ENCODE measurements at regions not wholly inside any gene's neighbourhood (a gene's known extent, or its start where the extent isn't known, plus 50 kb on each side); places are given as distances from the start of the nearest gene placed in this dataset.

DNA sequence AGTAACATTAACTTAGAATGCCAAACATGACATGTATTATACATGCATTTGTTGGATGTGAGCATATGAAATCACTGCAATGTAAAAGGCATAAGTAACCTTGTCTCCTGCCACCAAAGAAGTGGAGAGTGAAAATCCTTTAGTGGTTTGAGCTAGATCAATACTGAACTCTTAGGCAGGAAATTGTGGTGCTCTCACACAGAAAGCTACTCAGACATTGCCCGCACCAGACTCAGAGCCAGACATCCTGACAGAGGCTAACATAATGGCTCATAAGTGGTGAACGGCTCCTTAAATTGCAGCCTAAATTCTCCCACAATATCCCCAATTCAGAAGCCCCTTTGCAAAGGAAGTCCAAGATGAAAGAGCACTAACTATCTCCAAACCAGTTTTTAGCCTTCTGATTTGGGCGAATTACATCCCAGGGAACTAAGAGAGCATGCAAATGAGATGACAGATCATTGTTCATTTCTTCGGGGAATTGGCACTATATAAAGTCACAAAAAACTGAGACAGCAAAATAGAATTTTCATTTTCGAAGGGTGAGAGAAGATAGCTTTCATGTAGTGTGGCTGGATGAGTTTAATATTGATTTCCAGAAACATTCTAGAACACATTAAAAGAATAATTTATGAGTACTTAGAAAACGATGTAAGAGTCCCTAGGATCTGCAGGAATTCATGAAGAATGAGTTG lies 233.6 kb upstream of the RPS6KA3 start:
- TF ChIP-seq, protein P1, sequence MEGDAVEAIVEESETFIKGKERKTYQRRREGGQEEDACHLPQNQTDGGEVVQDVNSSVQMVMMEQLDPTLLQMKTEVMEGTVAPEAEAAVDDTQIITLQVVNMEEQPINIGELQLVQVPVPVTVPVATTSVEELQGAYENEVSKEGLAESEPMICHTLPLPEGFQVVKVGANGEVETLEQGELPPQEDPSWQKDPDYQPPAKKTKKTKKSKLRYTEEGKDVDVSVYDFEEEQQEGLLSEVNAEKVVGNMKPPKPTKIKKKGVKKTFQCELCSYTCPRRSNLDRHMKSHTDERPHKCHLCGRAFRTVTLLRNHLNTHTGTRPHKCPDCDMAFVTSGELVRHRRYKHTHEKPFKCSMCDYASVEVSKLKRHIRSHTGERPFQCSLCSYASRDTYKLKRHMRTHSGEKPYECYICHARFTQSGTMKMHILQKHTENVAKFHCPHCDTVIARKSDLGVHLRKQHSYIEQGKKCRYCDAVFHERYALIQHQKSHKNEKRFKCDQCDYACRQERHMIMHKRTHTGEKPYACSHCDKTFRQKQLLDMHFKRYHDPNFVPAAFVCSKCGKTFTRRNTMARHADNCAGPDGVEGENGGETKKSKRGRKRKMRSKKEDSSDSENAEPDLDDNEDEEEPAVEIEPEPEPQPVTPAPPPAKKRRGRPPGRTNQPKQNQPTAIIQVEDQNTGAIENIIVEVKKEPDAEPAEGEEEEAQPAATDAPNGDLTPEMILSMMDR (IDR thresholded peaks at IDR 0.05; ENCODE audit: low read depth, low read length, missing control alignments), result no peak
- no peak for DNase-seq (ENCODE audit: low read depth)
- in situ Hi-C loops (cut with HindIII; ENCODE audit: low sequenced_read_pairs), result no loop called here
- H3K4me3 ChIP-seq (ENCODE audit: low read depth, low read length), result no peak overlapping the region

DNA sequence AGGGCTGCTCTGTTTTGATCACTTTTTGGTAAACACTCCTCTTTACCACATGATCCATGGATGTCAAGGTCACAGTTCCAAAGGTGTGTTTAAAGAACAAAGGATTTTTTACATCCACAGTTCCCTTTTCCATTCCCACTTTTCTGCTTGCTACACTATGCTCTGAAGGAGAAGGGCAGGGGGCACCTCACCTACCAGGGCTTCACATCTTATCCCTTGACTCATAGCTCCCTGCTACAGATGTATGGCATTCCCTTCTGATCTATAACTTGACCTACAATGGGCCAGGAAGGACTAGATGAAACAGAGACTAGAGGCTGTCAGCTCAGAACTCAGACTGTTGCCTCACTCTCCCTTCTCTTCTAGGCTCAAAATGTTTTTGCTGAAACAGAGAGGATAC lies 233.1 kb upstream of the RPS6KA3 start:
- in situ Hi-C loops (cut with HindIII; ENCODE audit: low sequenced_read_pairs), result no loop called here
- TF ChIP-seq, protein P1 (IDR thresholded peaks at IDR 0.05; ENCODE audit: low read depth, low read length, missing control alignments), result no peak
- no peak for DNase-seq (ENCODE audit: low read depth)
- H3K4me3 ChIP-seq (ENCODE audit: low read depth, low read length), result no peak overlapping the region

DNA sequence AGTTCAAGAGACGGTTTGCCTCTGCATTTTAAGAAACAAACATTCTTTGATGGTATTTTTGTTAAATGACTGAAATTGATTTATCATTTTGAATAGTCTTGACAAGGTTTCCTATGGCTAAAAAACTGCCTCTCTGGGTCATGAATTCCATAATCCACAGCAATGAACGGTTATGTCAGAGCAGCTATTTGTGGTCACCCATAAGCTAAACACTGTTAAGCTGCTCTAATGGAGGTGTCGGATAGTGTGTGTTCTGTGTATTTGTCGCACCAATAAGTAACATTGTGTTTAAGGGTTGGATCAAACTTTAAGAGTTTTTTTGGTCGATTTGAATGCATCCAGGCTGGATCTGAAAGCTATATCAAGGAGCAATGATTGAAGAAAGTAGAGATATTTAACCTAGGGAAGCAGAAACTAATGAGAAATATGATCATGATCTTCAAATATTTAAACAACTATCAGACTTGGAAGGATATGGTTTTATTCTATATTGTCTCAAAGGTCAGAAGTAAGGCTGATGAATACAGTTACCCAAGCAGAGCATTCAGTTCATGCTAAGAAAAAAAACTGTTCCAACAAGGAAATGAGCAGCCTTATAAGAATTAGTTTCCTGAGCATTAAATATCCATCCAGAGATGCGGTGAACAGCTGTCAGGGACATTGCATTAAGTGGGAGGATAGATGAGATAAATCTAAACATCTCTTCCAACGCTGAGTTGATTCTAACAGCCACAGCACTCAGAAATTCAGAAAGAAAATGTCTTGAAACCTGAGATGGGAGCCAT lies 232.3 kb upstream of the RPS6KA3 start:
- TF ChIP-seq, protein P1 (IDR thresholded peaks at IDR 0.05; ENCODE audit: low read depth, low read length, missing control alignments), result no peak
- in situ Hi-C loops (cut with HindIII; ENCODE audit: low sequenced_read_pairs), result no loop called here
- DNase-seq (ENCODE audit: low read depth), result no peak
- no peak overlapping the region for H3K4me3 ChIP-seq (ENCODE audit: low read depth, low read length)

DNA sequence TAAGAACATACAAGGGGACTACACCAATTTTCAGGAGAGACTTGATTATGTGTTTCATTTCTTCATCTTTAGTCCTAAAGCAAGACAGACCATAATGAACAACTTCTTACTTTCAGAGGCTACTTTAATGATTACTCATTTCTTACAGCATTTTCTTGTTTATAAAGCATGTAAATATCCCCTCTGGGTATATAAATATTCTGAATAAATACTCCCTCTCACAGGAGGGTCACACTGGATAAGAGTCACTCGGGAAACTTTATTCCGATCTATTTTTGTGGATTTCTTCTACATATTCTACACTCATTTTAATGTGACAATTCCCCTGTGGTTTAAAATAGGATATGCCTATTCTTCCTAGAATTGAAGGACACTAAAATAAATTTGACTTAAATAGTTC lies 228.9 kb upstream of the RPS6KA3 start:
- in situ Hi-C loops (cut with HindIII; ENCODE audit: low sequenced_read_pairs), result no loop called here
- no peak for DNase-seq (ENCODE audit: low read depth)
- TF ChIP-seq, protein P1 (IDR thresholded peaks at IDR 0.05; ENCODE audit: low read depth, low read length, missing control alignments), result no peak
- H3K4me3 ChIP-seq (ENCODE audit: low read depth, low read length), result no peak overlapping the region

DNA sequence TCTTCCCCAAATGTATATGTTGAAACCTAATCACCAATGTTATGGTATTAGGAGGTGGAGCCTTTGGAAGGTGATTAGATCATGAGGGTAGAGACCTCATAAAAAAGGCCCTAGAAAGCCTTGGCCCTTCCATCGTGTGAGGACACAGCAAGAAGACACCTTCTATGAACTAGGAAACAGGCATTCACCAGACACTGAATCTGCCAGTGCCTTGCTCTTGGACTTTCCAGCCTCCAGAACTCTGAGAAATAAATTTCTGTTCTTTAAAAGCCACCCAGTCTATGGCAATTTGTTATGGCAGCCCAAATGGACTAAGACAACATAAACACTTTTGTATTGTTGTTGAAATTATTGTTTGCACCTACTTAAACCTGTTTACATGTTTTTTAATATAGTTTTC lies 221.8 kb upstream of the RPS6KA3 start:
- TF ChIP-seq, protein P1 (IDR thresholded peaks at IDR 0.05; ENCODE audit: low read depth, low read length, missing control alignments), result no peak
- in situ Hi-C loops (cut with HindIII; ENCODE audit: low sequenced_read_pairs), result no loop called here
- DNase-seq (ENCODE audit: low read depth), result no peak
- H3K4me3 ChIP-seq (ENCODE audit: low read depth, low read length), result no peak overlapping the region

DNA sequence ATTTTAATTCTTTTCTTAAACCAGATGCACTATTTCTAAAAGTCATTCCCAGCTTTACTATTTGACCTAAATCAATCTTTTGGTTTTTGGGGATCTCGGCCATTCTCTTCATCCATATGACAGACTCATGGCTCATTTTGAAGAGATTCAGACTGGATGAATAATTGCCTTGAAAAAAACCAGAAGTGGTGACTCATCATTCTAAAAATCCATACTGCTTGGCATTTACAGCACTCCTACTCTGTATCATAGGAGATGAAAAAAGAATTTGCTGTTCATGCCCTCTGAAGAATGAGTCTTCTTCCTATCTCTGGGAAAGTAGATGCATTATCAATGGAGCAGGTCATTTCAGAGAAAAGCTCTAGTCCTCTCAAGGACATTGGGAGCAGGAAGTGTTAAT lies 220.5 kb upstream of the RPS6KA3 start:
- TF ChIP-seq, protein P1 (IDR thresholded peaks at IDR 0.05; ENCODE audit: low read depth, low read length, missing control alignments), result no peak
- in situ Hi-C loops (cut with HindIII; ENCODE audit: low sequenced_read_pairs), result no loop called here
- no peak overlapping the region for H3K4me3 ChIP-seq (ENCODE audit: low read depth, low read length)
- no peak for DNase-seq (ENCODE audit: low read depth)

Data from astrocyte of the cerebellum (primary cell).